Stimulated activated CD4-positive, alpha-beta T cell treated with anti-CD3 and anti-CD28 coated beads, Interleukin-4, amount 100 ng/mL, for 4 hours (primary cell): ENCODE measurements at regions not wholly inside any gene's neighbourhood (a gene's known extent, or its start where the extent isn't known, plus 50 kb on each side); places are given as distances from the start of the nearest gene placed in this dataset.

Experiments used
- DNase-seq, 2 experiments: peaks; one replicate each; pipeline ENCODE4 v3.0.0-alpha.2; 2020

GRCh38 chr2:240324312-240325015 is 111.0 kb upstream of the GPC1 start:
- DNase-seq, result no peak

- DNase-seq, result no peak
Observed at GRCh38 chr2:240325016-240326007, 110.2 kb upstream of the GPC1 start.

- DNase-seq, result no peak
Observed at GRCh38 chr2:240326246-240326645, 109.2 kb upstream of the GPC1 start.

GRCh38 chr2:240326886-240327285 is 108.6 kb upstream of the GPC1 start:
- no peak for DNase-seq

GRCh38 chr2:240327566-240327965 is 107.9 kb upstream of the GPC1 start:
- DNase-seq, result no peak

- no peak for DNase-seq
Observed at GRCh38 chr2:240328526-240328925, 106.9 kb upstream of the GPC1 start.

GRCh38 chr2:240329116-240329665 is 106.3 kb upstream of the GPC1 start:
- DNase-seq, result no peak

GRCh38 chr2:240329778-240330177 is 105.7 kb upstream of the GPC1 start:
- no peak for DNase-seq

GRCh38 chr2:240333985-240334384 is 101.5 kb upstream of the GPC1 start:
- DNase-seq, result no peak

- no peak for DNase-seq
Observed at GRCh38 chr2:240335061-240335460, 100.4 kb upstream of the GPC1 start.

- DNase-seq, result no peak
Observed at GRCh38 chr2:240336820-240337427, 98.5 kb upstream of the GPC1 start.

GRCh38 chr2:240338274-240338673 is 97.2 kb upstream of the GPC1 start:
- no peak for DNase-seq

- no peak for DNase-seq
Observed at GRCh38 chr2:240339411-240340360, 95.8 kb upstream of the GPC1 start.

- no peak for DNase-seq
Observed at GRCh38 chr2:240340361-240340761, 95.1 kb upstream of the GPC1 start.

- DNase-seq, result no peak
Observed at GRCh38 chr2:240341064-240341463, 94.4 kb upstream of the GPC1 start.

- no peak for DNase-seq
Observed at GRCh38 chr2:240343548-240343947, 91.9 kb upstream of the GPC1 start.

- no peak for DNase-seq
Observed at GRCh38 chr2:240344904-240345303, 90.6 kb upstream of the GPC1 start.

GRCh38 chr2:240346015-240346752 is 89.3 kb upstream of the GPC1 start:
- DNase-seq, result no peak

- no peak for DNase-seq
Observed at GRCh38 chr2:240346753-240347372, 88.6 kb upstream of the GPC1 start.

- DNase-seq, result no peak
Observed at GRCh38 chr2:240347373-240347940, 88.0 kb upstream of the GPC1 start.
